Hepatocyte (in vitro differentiated cells): ENCODE measurements at regions not wholly inside any gene's neighbourhood (a gene's known extent, or its start where the extent isn't known, plus 50 kb on each side); places are given as distances from the start of the nearest gene placed in this dataset.

Source experiments
- DNase-seq: peaks from one replicate; pipeline ENCODE4 v3.0.0-alpha.2; 2016; ENCODE audit warnings: low spot score
- H2AFZ ChIP-seq: fragments of 200-600 bp; sonication (generic); 2 replicates; pipeline ENCODE4 v1.6.0; 2016; ENCODE audit warnings: antibody characterized with exemption, mild to moderate bottlenecking
- H3K27ac ChIP-seq: fragments of 200-600 bp; sonication (generic); 2 replicates; pipeline ENCODE4 v1.5.1; 2016; ENCODE audit warnings: mild to moderate bottlenecking
- H3K27me3 ChIP-seq: fragments of 200-600 bp; sonication (generic); 2 replicates; pipeline ENCODE4 v1.6.1; 2016
- H3K36me3 ChIP-seq: fragments of 200-600 bp; sonication (generic); replicated peaks from 2 replicates; pipeline ENCODE4 v1.5.1; 2016; ENCODE audit warnings: low read depth; ENCODE audit not compliant: insufficient read depth
- H3K4me1 ChIP-seq: fragments of 200-600 bp; sonication (generic); 2 replicates; pipeline ENCODE4 v1.5.1; 2016; ENCODE audit warnings: mild to moderate bottlenecking, moderate library complexity; ENCODE audit not compliant: insufficient read depth
- H3K4me2 ChIP-seq: fragments of 200-600 bp; sonication (generic); 2 replicates; pipeline ENCODE4 v1.6.0; 2016
- H3K4me3 ChIP-seq: fragments of 200-600 bp; sonication (generic); 2 replicates; pipeline ENCODE4 v1.5.1; 2016; ENCODE audit warnings: mild to moderate bottlenecking
- H3K79me2 ChIP-seq: fragments of 200-600 bp; sonication (generic); 2 replicates; pipeline ENCODE4 v1.6.0; 2017; ENCODE audit warnings: mild to moderate bottlenecking
- H3K9me2 ChIP-seq: fragments of 200-600 bp; sonication (generic); replicated peaks from 2 replicates; pipeline ENCODE4 v1.6.0; 2017; ENCODE audit warnings: mild to moderate bottlenecking; ENCODE audit not compliant: insufficient read depth
- H3K9me3 ChIP-seq: fragments of 200-600 bp; sonication (generic); 2 replicates; pipeline ENCODE4 v1.5.1; 2016; ENCODE audit warnings: low read depth, mild to moderate bottlenecking
- H4K20me1 ChIP-seq: fragments of 200-600 bp; sonication (generic); 2 replicates; pipeline ENCODE4 v1.6.0; 2016; ENCODE audit warnings: mild to moderate bottlenecking; ENCODE audit not compliant: insufficient read depth, poor library complexity, severe bottlenecking
- EZH2 ChIP-seq: fragments of 200-600 bp; sonication (generic); IDR thresholded peaks from 2 replicates; pipeline ENCODE4 v1.6.1; 2016; ENCODE audit warnings: antibody characterized with exemption, mild to moderate bottlenecking, borderline replicate concordance
- EZH2phosphoT487 ChIP-seq: fragments of 200-600 bp; sonication (generic); IDR thresholded peaks from one replicate; pipeline ENCODE4 v1.6.1; 2018; ENCODE audit warnings: antibody characterized with exemption, mild to moderate bottlenecking, low read depth, moderate library complexity; ENCODE audit not compliant: unreplicated experiment, severe bottlenecking
- WGBS: methylation state at CpG from one replicate; pipeline ENCODE4 v1.1.6; 2016; ENCODE audit warnings: low lambda C conversion rate; ENCODE audit errors: missing lambda C conversion rate; 5-methylcytosine and 5-hydroxymethylcytosine counted together
- TF ChIP-seq, protein P1 (sequence below): fragments of 200-600 bp; sonication (generic); IDR thresholded peaks from 2 replicates; pipeline ENCODE4 v1.5.1; 2016; ENCODE audit warnings: antibody characterized with exemption, mild to moderate bottlenecking; ENCODE audit not compliant: poor library complexity

DNA sequence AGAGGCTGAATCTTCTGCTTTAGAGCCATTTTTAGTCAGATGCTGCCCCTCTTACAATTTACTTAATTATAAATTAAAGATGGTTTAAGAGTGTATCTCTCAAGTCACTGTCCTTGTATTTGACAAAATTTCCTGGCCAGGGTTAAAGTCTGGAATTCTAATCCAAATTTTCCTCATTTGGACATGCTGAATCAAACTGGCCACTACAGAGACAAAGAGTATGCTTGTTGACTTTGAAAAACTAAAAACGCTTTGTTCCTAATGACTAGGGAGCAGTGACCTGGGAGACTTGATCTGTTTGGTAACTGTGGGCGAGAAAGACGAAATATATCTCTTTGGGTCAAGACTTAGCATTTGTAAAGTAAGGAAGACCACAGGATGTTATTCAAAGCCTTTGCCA lies 303.2 kb downstream of the ZSWIM6 start:
- no peaks in the 10 kb centered on the region for H3K4me1 ChIP-seq
- H3K9me3 ChIP-seq = no peaks in the 10 kb centered on the region
- WGBS = 96% methylated on average over 3 of the region's 3 CpGs
- no peak overlapping the region for H3K4me3 ChIP-seq
- no peaks in the 10 kb centered on the region for H3K79me2 ChIP-seq
- no peaks in the 10 kb centered on the region for H4K20me1 ChIP-seq
- no peaks in the 10 kb centered on the region for H3K9me2 ChIP-seq
- H3K36me3 ChIP-seq = no peaks in the 10 kb centered on the region
- DNase-seq = no peak
- H3K27me3 ChIP-seq = no peaks in the 10 kb centered on the region
- TF ChIP-seq, protein P1, sequence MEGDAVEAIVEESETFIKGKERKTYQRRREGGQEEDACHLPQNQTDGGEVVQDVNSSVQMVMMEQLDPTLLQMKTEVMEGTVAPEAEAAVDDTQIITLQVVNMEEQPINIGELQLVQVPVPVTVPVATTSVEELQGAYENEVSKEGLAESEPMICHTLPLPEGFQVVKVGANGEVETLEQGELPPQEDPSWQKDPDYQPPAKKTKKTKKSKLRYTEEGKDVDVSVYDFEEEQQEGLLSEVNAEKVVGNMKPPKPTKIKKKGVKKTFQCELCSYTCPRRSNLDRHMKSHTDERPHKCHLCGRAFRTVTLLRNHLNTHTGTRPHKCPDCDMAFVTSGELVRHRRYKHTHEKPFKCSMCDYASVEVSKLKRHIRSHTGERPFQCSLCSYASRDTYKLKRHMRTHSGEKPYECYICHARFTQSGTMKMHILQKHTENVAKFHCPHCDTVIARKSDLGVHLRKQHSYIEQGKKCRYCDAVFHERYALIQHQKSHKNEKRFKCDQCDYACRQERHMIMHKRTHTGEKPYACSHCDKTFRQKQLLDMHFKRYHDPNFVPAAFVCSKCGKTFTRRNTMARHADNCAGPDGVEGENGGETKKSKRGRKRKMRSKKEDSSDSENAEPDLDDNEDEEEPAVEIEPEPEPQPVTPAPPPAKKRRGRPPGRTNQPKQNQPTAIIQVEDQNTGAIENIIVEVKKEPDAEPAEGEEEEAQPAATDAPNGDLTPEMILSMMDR = no peak
- no peak for TF ChIP-seq EZH2
- TF ChIP-seq EZH2phosphoT487 = no peak
- H3K4me2 ChIP-seq = no peak overlapping the region
- H3K27ac ChIP-seq = no peak overlapping the region
- no peak overlapping the region for H2AFZ ChIP-seq

DNA sequence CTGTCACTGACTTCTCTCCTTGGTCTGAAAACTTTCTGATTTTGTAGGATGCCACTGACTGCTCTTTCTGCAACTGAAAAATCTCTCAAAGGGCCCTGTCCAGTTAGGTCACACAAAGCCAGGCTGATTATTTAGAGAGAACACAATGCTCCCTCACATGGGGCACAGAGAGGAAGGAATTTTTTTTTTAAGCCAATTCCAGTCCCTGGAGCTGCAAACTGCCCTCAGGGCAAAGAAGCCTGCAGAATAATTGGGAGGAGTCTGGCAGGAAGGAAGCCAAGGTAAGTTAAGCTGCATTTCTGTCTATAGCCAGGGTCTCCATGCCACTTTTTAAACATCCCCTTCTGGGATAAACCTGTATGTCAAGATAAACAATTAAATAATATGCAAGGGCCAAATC lies 305.5 kb downstream of the ZSWIM6 start:
- Histone ChIP-seq H3K9me3 (no peaks in the 10 kb centered on the region), H3K4me2 (no peak overlapping the region), H2AFZ (no peak overlapping the region), H3K4me1 (no peaks in the 10 kb centered on the region), H3K79me2 (no peaks in the 10 kb centered on the region), H4K20me1 (no peaks in the 10 kb centered on the region), H3K27me3 (no peaks in the 10 kb centered on the region), H3K4me3 (no peak overlapping the region), H3K27ac (no peak overlapping the region), H3K36me3 (no peaks in the 10 kb centered on the region), H3K9me2 (no peaks in the 10 kb centered on the region)
- DNase-seq = no peak
- TF ChIP-seq EZH2phosphoT487 (no peak), EZH2 (no peak)
- TF ChIP-seq, protein P1 = no peak

DNA sequence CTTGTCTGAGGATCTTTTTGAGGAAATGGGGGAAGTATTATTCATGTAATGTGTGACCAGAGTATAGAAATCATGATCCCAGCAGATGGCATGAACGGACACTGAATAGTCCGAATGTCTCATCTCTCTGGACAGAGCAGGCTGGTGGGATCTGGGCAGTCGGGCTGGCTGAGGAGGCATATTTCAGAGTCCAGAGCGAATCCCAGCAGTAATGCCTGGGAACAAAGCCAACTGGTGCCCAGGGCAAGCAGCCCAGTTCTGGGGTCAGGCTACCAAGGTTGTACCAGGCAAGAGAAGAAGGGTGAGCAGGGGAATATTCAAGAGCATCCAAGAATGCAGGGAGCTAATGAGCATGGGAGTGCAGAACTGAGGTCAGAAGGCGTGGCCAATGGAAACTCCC lies 306.4 kb downstream of the ZSWIM6 start:
- no peak for TF ChIP-seq EZH2
- TF ChIP-seq, protein P1 = no peak
- TF ChIP-seq EZH2phosphoT487 = no peak
- no peaks in the 10 kb centered on the region for H3K4me1 ChIP-seq
- no peaks in the 10 kb centered on the region for H4K20me1 ChIP-seq
- H3K27me3 ChIP-seq = no peaks in the 10 kb centered on the region
- no peak overlapping the region for H3K4me3 ChIP-seq
- no peak overlapping the region for H3K27ac ChIP-seq
- H3K79me2 ChIP-seq = no peaks in the 10 kb centered on the region
- no peak overlapping the region for H3K4me2 ChIP-seq
- no peak overlapping the region for H2AFZ ChIP-seq
- WGBS = 94% methylated on average over 5 of the region's 5 CpGs
- DNase-seq = no peak
- no peaks in the 10 kb centered on the region for H3K9me2 ChIP-seq
- no peaks in the 10 kb centered on the region for H3K9me3 ChIP-seq
- H3K36me3 ChIP-seq = no peaks in the 10 kb centered on the region
